ENCODE measurements at regions not wholly inside any gene's neighbourhood (a gene's known extent, or its start where the extent isn't known, plus 50 kb on each side); places are given as distances from the start of the nearest gene placed in this dataset.

DNA sequence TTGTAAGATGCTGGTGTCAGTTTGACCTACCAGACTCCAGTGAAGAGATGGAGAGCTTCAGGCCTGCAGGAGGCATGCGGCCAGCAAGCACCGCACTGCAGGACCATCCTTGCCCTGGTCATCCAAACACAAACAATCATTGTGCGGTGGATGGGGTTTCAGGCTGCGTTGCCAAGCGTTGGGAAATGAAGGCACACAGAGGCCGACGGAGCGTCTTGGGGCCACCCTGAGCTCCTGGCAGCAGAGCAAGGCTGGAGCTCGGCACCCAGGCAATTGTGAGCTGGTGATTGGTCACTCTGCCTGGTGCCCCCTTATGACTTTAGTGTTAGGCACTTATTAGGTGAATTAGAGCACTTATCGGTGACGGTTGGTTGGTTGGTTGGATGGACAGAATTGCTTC lies 222.6 kb upstream of the RGMA start:
- ATAC-seq, result no peak
- SMC1A ChIA-PET (ENCODE audit: uncharacterized antibody, unreplicated experiment), result no interaction called here
- Histone ChIP-seq H3K27me3 (replicated peaks in 1 of 2; ENCODE audit: control insufficient read depth in 2 of 2, insufficient read depth in 2 of 2, low read length in 1 of 2) (no peaks in the 10 kb centered on the region; a peak in 1 of 4 replicates), H3K27ac (ENCODE audit: control insufficient read depth, insufficient read depth) (no peak overlapping the region), H3K9ac (ENCODE audit: control insufficient read depth, insufficient read depth, low read length) (no peak overlapping the region), H3K4me1 (ENCODE audit: control insufficient read depth, insufficient read depth, low read length) (no peaks in the 10 kb centered on the region), H2AFZ (ENCODE audit: control insufficient read depth, low read depth, low read length) (no peak overlapping the region), H3K9me3 (replicated peaks; ENCODE audit: control insufficient read depth, insufficient read depth, low read length) (no peaks in the 10 kb centered on the region), H3K36me3 (ENCODE audit: control insufficient read depth in 2 of 2, insufficient read depth in 2 of 2, low read length in 1 of 2) (no peaks in the 10 kb centered on the region), H3K4me2 (ENCODE audit: control insufficient read depth, insufficient read depth) (no peak overlapping the region), H3K4me3 (no peak overlapping the region), H4K20me1 (ENCODE audit: control insufficient read depth, insufficient read depth) (no peaks in the 10 kb centered on the region), H3K79me2 (ENCODE audit: control insufficient read depth, insufficient read depth, low read length) (no peaks in the 10 kb centered on the region)
- no peak for FAIRE-seq
- in situ Hi-C loops (cut with MboI) (no loop called here), intact Hi-C loops (cut with micrococcal nuclease; ENCODE audit: unreplicated experiment) (no loop called here)
- no peak for DNase-seq (ENCODE audit: low read depth, low spot score)
- POLR2A ChIA-PET, result no interaction called here
- CTCF ChIA-PET, result no interaction called here
- WGBS (ENCODE audit: insufficient coverage, insufficient replicate concordance, low lambda C conversion rate, missing lambda C conversion rate), result 36% methylated on average over 11 of the region's 11 CpGs
- RAD21 ChIA-PET (ENCODE audit: unreplicated experiment), result no interaction called here
- BruUV-seq (replicated peaks), result no TSS peak
- TF ChIP-seq, protein P1, sequence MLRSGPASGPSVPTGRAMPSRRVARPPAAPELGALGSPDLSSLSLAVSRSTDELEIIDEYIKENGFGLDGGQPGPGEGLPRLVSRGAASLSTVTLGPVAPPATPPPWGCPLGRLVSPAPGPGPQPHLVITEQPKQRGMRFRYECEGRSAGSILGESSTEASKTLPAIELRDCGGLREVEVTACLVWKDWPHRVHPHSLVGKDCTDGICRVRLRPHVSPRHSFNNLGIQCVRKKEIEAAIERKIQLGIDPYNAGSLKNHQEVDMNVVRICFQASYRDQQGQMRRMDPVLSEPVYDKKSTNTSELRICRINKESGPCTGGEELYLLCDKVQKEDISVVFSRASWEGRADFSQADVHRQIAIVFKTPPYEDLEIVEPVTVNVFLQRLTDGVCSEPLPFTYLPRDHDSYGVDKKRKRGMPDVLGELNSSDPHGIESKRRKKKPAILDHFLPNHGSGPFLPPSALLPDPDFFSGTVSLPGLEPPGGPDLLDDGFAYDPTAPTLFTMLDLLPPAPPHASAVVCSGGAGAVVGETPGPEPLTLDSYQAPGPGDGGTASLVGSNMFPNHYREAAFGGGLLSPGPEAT (IDR thresholded peaks at IDR 0.05; ENCODE audit: low read depth), result no peak
- TF ChIP-seq EGR1 (IDR thresholded peaks at IDR 0.05; ENCODE audit: borderline replicate concordance in 1 of 2, low read depth in 2 of 2, low read length in 2 of 2) (no peak), JUND (IDR thresholded peaks at IDR 0.05; ENCODE audit: low read depth, low read length) (no peak), IKZF1 (conservative IDR thresholded peaks at IDR 0.05) (no peak), RUNX3 (IDR thresholded peaks at IDR 0.05; ENCODE audit: low read length) (no peak), ASH2L (IDR thresholded peaks at IDR 0.05; ENCODE audit: borderline replicate concordance, low read depth) (no peak), ZNF622 (IDR thresholded peaks at IDR 0.05) (no peak), NRF1 (conservative IDR thresholded peaks at IDR 0.05; ENCODE audit: low read depth, low read length) (no peak), TCF3 (IDR thresholded peaks at IDR 0.05; ENCODE audit: borderline replicate concordance, insufficient read depth, low read depth, low read length) (no peak), TCF12 (IDR thresholded peaks at IDR 0.05; ENCODE audit: low read depth, low read length) (no peak), DPF2 (IDR thresholded peaks at IDR 0.05) (no peak)
- TF ChIP-seq, protein P2, sequence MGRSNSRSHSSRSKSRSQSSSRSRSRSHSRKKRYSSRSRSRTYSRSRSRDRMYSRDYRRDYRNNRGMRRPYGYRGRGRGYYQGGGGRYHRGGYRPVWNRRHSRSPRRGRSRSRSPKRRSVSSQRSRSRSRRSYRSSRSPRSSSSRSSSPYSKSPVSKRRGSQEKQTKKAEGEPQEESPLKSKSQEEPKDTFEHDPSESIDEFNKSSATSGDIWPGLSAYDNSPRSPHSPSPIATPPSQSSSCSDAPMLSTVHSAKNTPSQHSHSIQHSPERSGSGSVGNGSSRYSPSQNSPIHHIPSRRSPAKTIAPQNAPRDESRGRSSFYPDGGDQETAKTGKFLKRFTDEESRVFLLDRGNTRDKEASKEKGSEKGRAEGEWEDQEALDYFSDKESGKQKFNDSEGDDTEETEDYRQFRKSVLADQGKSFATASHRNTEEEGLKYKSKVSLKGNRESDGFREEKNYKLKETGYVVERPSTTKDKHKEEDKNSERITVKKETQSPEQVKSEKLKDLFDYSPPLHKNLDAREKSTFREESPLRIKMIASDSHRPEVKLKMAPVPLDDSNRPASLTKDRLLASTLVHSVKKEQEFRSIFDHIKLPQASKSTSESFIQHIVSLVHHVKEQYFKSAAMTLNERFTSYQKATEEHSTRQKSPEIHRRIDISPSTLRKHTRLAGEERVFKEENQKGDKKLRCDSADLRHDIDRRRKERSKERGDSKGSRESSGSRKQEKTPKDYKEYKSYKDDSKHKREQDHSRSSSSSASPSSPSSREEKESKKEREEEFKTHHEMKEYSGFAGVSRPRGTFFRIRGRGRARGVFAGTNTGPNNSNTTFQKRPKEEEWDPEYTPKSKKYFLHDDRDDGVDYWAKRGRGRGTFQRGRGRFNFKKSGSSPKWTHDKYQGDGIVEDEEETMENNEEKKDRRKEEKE (IDR thresholded peaks at IDR 0.05), result no peak
- TF ChIP-seq, protein P3, sequence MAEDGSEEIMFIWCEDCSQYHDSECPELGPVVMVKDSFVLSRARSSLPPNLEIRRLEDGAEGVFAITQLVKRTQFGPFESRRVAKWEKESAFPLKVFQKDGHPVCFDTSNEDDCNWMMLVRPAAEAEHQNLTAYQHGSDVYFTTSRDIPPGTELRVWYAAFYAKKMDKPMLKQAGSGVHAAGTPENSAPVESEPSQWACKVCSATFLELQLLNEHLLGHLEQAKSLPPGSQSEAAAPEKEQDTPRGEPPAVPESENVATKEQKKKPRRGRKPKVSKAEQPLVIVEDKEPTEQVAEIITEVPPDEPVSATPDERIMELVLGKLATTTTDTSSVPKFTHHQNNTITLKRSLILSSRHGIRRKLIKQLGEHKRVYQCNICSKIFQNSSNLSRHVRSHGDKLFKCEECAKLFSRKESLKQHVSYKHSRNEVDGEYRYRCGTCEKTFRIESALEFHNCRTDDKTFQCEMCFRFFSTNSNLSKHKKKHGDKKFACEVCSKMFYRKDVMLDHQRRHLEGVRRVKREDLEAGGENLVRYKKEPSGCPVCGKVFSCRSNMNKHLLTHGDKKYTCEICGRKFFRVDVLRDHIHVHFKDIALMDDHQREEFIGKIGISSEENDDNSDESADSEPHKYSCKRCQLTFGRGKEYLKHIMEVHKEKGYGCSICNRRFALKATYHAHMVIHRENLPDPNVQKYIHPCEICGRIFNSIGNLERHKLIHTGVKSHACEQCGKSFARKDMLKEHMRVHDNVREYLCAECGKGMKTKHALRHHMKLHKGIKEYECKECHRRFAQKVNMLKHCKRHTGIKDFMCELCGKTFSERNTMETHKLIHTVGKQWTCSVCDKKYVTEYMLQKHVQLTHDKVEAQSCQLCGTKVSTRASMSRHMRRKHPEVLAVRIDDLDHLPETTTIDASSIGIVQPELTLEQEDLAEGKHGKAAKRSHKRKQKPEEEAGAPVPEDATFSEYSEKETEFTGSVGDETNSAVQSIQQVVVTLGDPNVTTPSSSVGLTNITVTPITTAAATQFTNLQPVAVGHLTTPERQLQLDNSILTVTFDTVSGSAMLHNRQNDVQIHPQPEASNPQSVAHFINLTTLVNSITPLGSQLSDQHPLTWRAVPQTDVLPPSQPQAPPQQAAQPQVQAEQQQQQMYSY (CRISPR knock-in tag; IDR thresholded peaks at IDR 0.05), result no peak
- TF ChIP-seq, protein P4, sequence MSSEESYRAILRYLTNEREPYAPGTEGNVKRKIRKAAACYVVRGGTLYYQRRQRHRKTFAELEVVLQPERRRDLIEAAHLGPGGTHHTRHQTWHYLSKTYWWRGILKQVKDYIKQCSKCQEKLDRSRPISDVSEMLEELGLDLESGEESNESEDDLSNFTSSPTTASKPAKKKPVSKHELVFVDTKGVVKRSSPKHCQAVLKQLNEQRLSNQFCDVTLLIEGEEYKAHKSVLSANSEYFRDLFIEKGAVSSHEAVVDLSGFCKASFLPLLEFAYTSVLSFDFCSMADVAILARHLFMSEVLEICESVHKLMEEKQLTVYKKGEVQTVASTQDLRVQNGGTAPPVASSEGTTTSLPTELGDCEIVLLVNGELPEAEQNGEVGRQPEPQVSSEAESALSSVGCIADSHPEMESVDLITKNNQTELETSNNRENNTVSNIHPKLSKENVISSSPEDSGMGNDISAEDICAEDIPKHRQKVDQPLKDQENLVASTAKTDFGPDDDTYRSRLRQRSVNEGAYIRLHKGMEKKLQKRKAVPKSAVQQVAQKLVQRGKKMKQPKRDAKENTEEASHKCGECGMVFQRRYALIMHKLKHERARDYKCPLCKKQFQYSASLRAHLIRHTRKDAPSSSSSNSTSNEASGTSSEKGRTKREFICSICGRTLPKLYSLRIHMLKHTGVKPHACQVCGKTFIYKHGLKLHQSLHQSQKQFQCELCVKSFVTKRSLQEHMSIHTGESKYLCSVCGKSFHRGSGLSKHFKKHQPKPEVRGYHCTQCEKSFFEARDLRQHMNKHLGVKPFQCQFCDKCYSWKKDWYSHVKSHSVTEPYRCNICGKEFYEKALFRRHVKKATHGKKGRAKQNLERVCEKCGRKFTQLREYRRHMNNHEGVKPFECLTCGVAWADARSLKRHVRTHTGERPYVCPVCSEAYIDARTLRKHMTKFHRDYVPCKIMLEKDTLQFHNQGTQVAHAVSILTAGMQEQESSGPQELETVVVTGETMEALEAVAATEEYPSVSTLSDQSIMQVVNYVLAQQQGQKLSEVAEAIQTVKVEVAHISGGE (CRISPR knock-in tag; IDR thresholded peaks at IDR 0.05), result no peak

Measured in GM12878 (cell line).